B cell (primary cell): ENCODE measurements at regions not wholly inside any gene's neighbourhood (a gene's known extent, or its start where the extent isn't known, plus 50 kb on each side); places are given as distances from the start of the nearest gene placed in this dataset.

ENCODE experiments used
- EZH2 ChIP-seq: IDR thresholded peaks from 2 replicates; pipeline ENCODE4 v1.6.1; 2012; ENCODE audit warnings: borderline replicate concordance, low read depth, mild to moderate bottlenecking, moderate library complexity, low read length; ENCODE audit not compliant: insufficient read depth, poor library complexity, severe bottlenecking
- TF ChIP-seq, protein P1 (sequence below): fragments of 200-600 bp; IDR thresholded peaks from one replicate; pipeline ENCODE4 v1.8.0; 2022; ENCODE audit warnings: antibody characterized with exemption, mild to moderate bottlenecking

DNA sequence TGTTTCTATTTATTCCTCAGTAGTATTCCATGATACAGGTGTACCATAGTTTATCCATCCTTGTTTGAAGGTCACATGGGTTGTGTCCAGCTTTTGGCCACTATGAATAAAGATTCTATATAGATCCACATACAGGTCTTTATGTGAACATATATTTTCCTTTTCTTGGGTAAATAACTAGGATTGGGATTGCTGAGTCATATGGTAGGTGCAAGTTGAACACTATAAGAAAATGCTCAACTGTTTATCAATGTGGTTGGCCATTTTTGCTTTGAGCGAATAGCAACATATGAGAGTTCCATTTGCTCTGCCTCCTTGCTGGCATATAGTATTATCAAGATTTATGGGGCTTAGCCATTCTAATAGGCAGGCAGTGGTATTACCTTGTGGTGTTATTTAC is 170.2 kb upstream of the KCNJ15 start:
- TF ChIP-seq, protein P1, sequence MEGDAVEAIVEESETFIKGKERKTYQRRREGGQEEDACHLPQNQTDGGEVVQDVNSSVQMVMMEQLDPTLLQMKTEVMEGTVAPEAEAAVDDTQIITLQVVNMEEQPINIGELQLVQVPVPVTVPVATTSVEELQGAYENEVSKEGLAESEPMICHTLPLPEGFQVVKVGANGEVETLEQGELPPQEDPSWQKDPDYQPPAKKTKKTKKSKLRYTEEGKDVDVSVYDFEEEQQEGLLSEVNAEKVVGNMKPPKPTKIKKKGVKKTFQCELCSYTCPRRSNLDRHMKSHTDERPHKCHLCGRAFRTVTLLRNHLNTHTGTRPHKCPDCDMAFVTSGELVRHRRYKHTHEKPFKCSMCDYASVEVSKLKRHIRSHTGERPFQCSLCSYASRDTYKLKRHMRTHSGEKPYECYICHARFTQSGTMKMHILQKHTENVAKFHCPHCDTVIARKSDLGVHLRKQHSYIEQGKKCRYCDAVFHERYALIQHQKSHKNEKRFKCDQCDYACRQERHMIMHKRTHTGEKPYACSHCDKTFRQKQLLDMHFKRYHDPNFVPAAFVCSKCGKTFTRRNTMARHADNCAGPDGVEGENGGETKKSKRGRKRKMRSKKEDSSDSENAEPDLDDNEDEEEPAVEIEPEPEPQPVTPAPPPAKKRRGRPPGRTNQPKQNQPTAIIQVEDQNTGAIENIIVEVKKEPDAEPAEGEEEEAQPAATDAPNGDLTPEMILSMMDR: no peak
- TF ChIP-seq EZH2: no peak
